Upper lobe of right lung (tissue), 1 donor: ENCODE measurements at regions not wholly inside any gene's neighbourhood (a gene's known extent, or its start where the extent isn't known, plus 50 kb on each side); places are given as distances from the start of the nearest gene placed in this dataset.

ENCODE experiments used
- ATAC-seq: fragments of 200-7000 bp; cut with Tn5 transposase; one replicate; pipeline ENCODE4 v1.9.1; 2020; ENCODE audit warnings: mild to moderate bottlenecking, moderate library complexity
- DNase-seq: peaks from one replicate; pipeline ENCODE4 v3.0.0-alpha.2; 2020
- H3K27ac ChIP-seq: fragments of 200-600 bp; one replicate; pipeline ENCODE4 v1.8.0; 2022
- H3K27me3 ChIP-seq: fragments of 200-600 bp; one replicate; pipeline ENCODE4 v1.8.0; 2022; ENCODE audit warnings: mild to moderate bottlenecking
- H3K36me3 ChIP-seq: fragments of 200-600 bp; one replicate; pipeline ENCODE4 v1.8.0; 2022
- H3K4me1 ChIP-seq: fragments of 200-600 bp; one replicate; pipeline ENCODE4 v1.8.0; 2022
- H3K4me3 ChIP-seq: fragments of 200-600 bp; one replicate; pipeline ENCODE4 v1.8.0; 2022; ENCODE audit warnings: mild to moderate bottlenecking
- H3K9me3 ChIP-seq: fragments of 200-600 bp; one replicate; pipeline ENCODE4 v1.8.0; 2022
- intact Hi-C: fragments of 100-400 bp; cut with DNase I; formaldehyde crosslinking; loops from one replicate; pipeline ENCODE4 v1.11.0; 2022
- TF ChIP-seq, protein P1 (sequence below): fragments of 200-600 bp; IDR thresholded peaks from one replicate; pipeline ENCODE4 v1.8.0; 2022; ENCODE audit warnings: antibody characterized with exemption
- donor health status: DM: no; HTN: yes; CAD: no; lungs with severe emphysema.

DNA sequence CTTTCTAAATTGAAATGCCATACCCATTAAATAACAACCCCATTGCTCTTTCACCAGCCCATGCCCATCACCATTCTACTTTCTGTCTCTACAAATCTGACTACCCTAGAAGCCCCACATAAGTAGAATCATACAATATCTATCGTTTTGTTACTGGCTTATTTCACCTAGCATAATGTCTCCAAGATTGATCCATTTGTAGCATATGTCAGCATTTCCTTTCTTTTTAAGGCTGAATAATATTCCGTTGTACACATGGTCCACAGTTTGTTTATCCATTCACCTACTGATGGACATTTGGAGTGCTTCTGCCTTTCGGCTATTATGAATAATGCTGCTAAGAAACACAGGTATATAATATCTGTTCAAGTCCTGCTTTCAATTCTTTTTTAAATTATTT lies 393.1 kb upstream of the SOX9 start:
- Histone ChIP-seq H3K4me3 (no peak overlapping the region), H3K27ac (no peak overlapping the region), H3K36me3 (no peaks in the 10 kb centered on the region), H3K27me3 (no peaks in the 10 kb centered on the region), H3K4me1 (no peaks in the 10 kb centered on the region), H3K9me3 (no peaks in the 10 kb centered on the region)
- ATAC-seq (no peak), DNase-seq (no peak)
- intact Hi-C loops = no loop called here
- TF ChIP-seq, protein P1, sequence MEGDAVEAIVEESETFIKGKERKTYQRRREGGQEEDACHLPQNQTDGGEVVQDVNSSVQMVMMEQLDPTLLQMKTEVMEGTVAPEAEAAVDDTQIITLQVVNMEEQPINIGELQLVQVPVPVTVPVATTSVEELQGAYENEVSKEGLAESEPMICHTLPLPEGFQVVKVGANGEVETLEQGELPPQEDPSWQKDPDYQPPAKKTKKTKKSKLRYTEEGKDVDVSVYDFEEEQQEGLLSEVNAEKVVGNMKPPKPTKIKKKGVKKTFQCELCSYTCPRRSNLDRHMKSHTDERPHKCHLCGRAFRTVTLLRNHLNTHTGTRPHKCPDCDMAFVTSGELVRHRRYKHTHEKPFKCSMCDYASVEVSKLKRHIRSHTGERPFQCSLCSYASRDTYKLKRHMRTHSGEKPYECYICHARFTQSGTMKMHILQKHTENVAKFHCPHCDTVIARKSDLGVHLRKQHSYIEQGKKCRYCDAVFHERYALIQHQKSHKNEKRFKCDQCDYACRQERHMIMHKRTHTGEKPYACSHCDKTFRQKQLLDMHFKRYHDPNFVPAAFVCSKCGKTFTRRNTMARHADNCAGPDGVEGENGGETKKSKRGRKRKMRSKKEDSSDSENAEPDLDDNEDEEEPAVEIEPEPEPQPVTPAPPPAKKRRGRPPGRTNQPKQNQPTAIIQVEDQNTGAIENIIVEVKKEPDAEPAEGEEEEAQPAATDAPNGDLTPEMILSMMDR = no peak

DNA sequence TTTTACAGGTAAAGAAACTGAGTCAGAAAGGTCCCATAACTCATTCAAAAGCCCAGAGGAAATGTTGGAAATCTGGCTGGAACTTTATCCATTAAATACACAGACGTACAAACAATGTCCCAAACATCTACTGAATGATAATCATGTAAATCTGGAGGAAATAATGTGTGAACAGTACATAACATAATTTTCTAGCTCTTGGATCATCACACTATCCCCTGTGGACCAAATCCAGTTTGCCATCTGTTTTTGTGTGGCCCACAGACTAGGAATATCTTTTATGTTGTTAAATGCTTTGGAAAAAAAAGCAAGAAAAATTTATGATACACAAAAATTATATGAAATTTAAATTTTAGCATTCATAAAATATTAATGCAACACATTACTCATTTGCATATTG lies 389.9 kb upstream of the SOX9 start:
- no peak for ATAC-seq
- Histone ChIP-seq H3K27me3 (no peaks in the 10 kb centered on the region), H3K27ac (no peak overlapping the region), H3K9me3 (no peaks in the 10 kb centered on the region), H3K4me1 (no peaks in the 10 kb centered on the region), H3K36me3 (no peaks in the 10 kb centered on the region), H3K4me3 (no peak overlapping the region)
- intact Hi-C loops = no loop called here
- DNase-seq = no peak
- TF ChIP-seq, protein P1 = no peak

DNA sequence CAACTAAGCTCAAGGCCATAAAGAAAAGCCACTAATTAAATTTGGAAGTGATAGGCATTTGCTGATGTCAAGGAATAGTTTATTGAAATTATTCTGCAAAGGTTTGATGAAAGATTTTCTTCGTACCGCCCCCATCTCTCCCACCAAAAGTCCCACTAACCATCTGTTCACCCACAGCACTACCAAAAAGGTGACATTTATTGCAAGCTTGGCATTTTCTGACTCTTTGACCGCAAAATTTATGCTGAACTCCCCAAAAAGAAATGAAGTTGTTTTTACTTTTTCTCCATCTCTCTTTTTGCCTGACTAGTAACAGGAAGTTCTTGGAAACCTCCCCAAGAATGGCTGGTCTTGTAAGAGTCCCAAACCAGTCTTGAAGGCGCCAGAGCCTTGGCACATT lies 384.9 kb upstream of the SOX9 start:
- no peak for DNase-seq
- H3K27ac ChIP-seq = no peak overlapping the region
- H3K27me3 ChIP-seq = no peaks in the 10 kb centered on the region
- no peak for ATAC-seq
- H3K4me3 ChIP-seq = no peak overlapping the region
- TF ChIP-seq, protein P1 = no peak
- no peaks in the 10 kb centered on the region for H3K36me3 ChIP-seq
- no peaks in the 10 kb centered on the region for H3K9me3 ChIP-seq
- H3K4me1 ChIP-seq = no peaks in the 10 kb centered on the region
- intact Hi-C loops = no loop called here

DNA sequence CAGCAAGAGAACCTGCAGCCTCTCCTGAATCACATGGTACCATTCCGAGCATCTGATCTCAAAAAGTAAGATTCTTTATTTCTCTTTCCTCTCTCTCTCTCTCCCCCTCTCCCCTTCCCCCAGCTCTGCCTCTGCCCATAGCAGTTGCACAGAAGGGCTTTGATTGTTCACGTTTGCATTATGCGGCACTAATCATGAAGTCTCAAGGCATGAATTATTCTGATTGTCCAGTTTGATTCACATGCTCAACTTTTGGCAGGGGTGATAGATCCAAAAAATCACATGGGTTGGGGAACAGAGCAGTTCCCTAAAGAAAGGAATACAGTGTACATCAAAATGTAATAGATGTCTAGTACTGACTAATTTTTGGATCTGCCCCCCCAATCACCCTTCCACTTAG lies 380.0 kb upstream of the SOX9 start:
- Histone ChIP-seq H3K27me3 (no peaks in the 10 kb centered on the region), H3K27ac (no peak overlapping the region), H3K9me3 (no peaks in the 10 kb centered on the region), H3K36me3 (no peaks in the 10 kb centered on the region), H3K4me3 (no peak overlapping the region), H3K4me1 (no peaks in the 10 kb centered on the region)
- DNase-seq (no peak), ATAC-seq (no peak)
- TF ChIP-seq, protein P1 = no peak
- intact Hi-C loops = no loop called here

DNA sequence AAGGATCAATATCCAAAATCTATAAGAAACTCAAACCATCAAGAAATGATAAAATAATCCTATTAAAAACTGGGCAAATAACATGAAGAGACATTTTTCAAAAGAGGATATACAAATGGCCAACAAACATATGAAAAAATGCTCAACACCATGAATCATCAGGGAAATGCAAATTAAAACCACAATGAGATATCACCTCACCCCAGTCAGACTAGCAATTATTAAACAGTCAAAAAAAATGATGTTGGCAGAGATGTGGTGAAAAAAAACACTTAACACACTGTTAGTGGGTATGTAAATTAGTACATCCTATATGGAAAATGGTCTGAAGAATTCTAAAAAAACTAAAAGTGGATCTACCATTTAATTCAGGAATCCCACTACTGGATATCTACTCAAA lies 379.0 kb upstream of the SOX9 start:
- Histone ChIP-seq H3K9me3 (no peaks in the 10 kb centered on the region), H3K27me3 (no peaks in the 10 kb centered on the region), H3K4me1 (no peaks in the 10 kb centered on the region), H3K4me3 (no peak overlapping the region), H3K36me3 (no peaks in the 10 kb centered on the region), H3K27ac (no peak overlapping the region)
- ATAC-seq (no peak), DNase-seq (no peak)
- TF ChIP-seq, protein P1 = no peak
- intact Hi-C loops = no loop called here

DNA sequence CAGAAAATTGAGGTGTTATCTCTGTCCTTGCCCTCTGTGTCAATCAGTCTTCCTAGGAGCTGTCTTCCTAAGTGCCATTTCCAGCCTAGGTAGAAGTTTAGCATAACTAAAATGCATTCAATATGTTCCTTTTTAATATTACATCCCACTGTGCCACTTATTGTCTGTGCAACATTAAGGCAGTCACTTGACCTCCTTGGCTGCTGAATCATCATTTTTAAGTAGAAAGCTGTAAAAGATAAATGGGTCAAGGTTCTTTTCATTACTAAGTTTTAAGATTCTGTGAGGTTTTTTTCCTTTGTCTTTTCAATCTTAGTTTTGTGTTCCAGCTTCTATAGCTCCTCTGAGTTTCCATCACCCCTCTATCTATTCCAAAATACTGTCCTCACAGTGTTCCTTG lies 371.9 kb upstream of the SOX9 start:
- no peak overlapping the region for H3K4me3 ChIP-seq
- TF ChIP-seq, protein P1 = no peak
- ATAC-seq = no peak
- no peak for DNase-seq
- no peaks in the 10 kb centered on the region for H3K9me3 ChIP-seq
- no peaks in the 10 kb centered on the region for H3K4me1 ChIP-seq
- no peaks in the 10 kb centered on the region for H3K27me3 ChIP-seq
- intact Hi-C loops = no loop called here
- H3K27ac ChIP-seq = no peak overlapping the region
- H3K36me3 ChIP-seq = no peaks in the 10 kb centered on the region
